H1 (cell line): ENCODE measurements at regions not wholly inside any gene's neighbourhood (a gene's known extent, or its start where the extent isn't known, plus 50 kb on each side); places are given as distances from the start of the nearest gene placed in this dataset.

Experiments used
- CTCF ChIA-PET: fragments of 300-600 bp; sonication (Branson Sonifier 250); formaldehyde crosslinking; loops from one replicate; lab custom pipeline; 2021; ENCODE audit not compliant: partially characterized antibody; lab: Charles Lee
- POLR2A ChIA-PET: fragments of 300-600 bp; sonication (Branson Sonifier 250); formaldehyde crosslinking; loops from one replicate; lab custom pipeline; 2021; ENCODE audit warnings: inconsistent platforms; ENCODE audit not compliant: partially characterized antibody; lab: Charles Lee
- DNase-seq, 2 experiments: peaks; one replicate each; pipeline versions ENCODE4 v3.0.0 to v3.0.0-alpha.2; 2010 to 2022; ENCODE audit warnings: low spot score in 2 of 2, low read depth in 1 of 2, mixed read lengths in 1 of 2
- FAIRE-seq: peaks from 2 replicates; lab custom pipeline; 2011; peaks lifted over from hg19 to GRCh38; lab: Jason Lieb, UNC
- H2AFZ ChIP-seq: 2 replicates; pipeline ENCODE4 v1.8.1; 2012; ENCODE audit warnings: low read length, inconsistent platforms
- H2AK5ac ChIP-seq: 2 replicates; pipeline ENCODE4 v1.6.1; 2013; ENCODE audit warnings: low read depth, low read length
- H2BK120ac ChIP-seq: replicated peaks from 2 replicates; pipeline ENCODE3; 2013; ENCODE audit warnings: low read depth, low read length, inconsistent platforms
- H2BK12ac ChIP-seq: 2 replicates; pipeline ENCODE4 v1.6.1; 2013; ENCODE audit warnings: low read depth, low read length
- H2BK15ac ChIP-seq: 2 replicates; pipeline ENCODE4 v1.6.1; 2013; ENCODE audit warnings: low read length
- H2BK20ac ChIP-seq: 2 replicates; pipeline ENCODE4 v1.6.1; 2013; ENCODE audit warnings: low read length
- H2BK5ac ChIP-seq: 2 replicates; pipeline ENCODE4 v1.6.1; 2013; ENCODE audit warnings: low read depth, low read length
- H3K14ac ChIP-seq: 2 replicates; pipeline ENCODE4 v1.6.1; 2013; ENCODE audit warnings: inconsistent platforms; ENCODE audit not compliant: insufficient read length
- H3K18ac ChIP-seq: 2 replicates; pipeline ENCODE4 v1.6.1; 2013; ENCODE audit warnings: low read length; ENCODE audit errors: extremely low read depth
- H3K23ac ChIP-seq: 2 replicates; pipeline ENCODE4 v1.6.1; 2013; ENCODE audit warnings: inconsistent platforms; ENCODE audit not compliant: insufficient read length
- H3K23me2 ChIP-seq: 2 replicates; pipeline ENCODE4 v1.6.1; 2013; ENCODE audit warnings: low read depth, low read length
- H3K27ac ChIP-seq: 2 replicates; pipeline ENCODE4 v1.6.1; 2011; ENCODE audit warnings: low read depth, low read length, inconsistent platforms
- H3K27me3 ChIP-seq, 4 experiments: replicated peaks in 1 of 4; 1 replicate in 1 of 4; 2 replicates in 3 of 4; pipeline versions ENCODE4 v1.6.1 to v1.8.1; 2011 to 2013; ENCODE audit warnings: low read length in 3 of 4, mild to moderate bottlenecking in 3 of 4, inconsistent platforms in 2 of 4, mixed read lengths in 2 of 4, moderate library complexity in 1 of 4; ENCODE audit not compliant: control insufficient read depth in 3 of 4, insufficient read depth in 3 of 4; ENCODE audit errors: extremely low read depth in 1 of 4
- H3K36me3 ChIP-seq, 4 experiments: 2 replicates each; pipeline versions ENCODE4 v1.6.1 to v1.8.1; 2011 to 2013; ENCODE audit warnings: mild to moderate bottlenecking in 4 of 4, low read length in 3 of 4, moderate library complexity in 2 of 4, control low read depth in 1 of 4, inconsistent platforms in 1 of 4; ENCODE audit not compliant: insufficient read depth in 4 of 4, control insufficient read depth in 2 of 4
- H3K4ac ChIP-seq: replicated peaks from 2 replicates; pipeline ENCODE3; 2013; ENCODE audit warnings: low read length, low read depth, mixed read lengths, inconsistent platforms; ENCODE audit not compliant: insufficient read length
- H3K4me1 ChIP-seq, 4 experiments: replicated peaks in 1 of 4; 1 replicate in 1 of 4; 2 replicates in 3 of 4; pipeline versions ENCODE4 v1.6.1 to v1.8.1; 2011 to 2013; ENCODE audit warnings: low read length in 3 of 4, inconsistent platforms in 2 of 4, mixed read lengths in 1 of 4; ENCODE audit not compliant: insufficient read depth in 4 of 4, control insufficient read depth in 3 of 4
- H3K4me2 ChIP-seq, 2 experiments: 2 replicates each; pipeline versions ENCODE4 v1.6.1 to v1.8.1; 2011 to 2013; ENCODE audit warnings: low read depth in 2 of 2, low read length in 2 of 2, control low read depth in 1 of 2, inconsistent platforms in 1 of 2, mild to moderate bottlenecking in 1 of 2; ENCODE audit not compliant: insufficient read depth in 1 of 2
- H3K4me3 ChIP-seq, 4 experiments: fragments of 200-600, 300-600 bp in 1 of 4; sonication (generic), shearing (Covaris generic), sonication (Bioruptor Twin) in 1 of 4; 2 replicates each; pipeline versions ENCODE4 v1.5.1 to v1.8.1; 2011 to 2016; ENCODE audit warnings: low read length in 4 of 4, low read depth in 3 of 4, control low read depth in 2 of 4, inconsistent platforms in 2 of 4, mild to moderate bottlenecking in 2 of 4, mixed read lengths in 1 of 4, moderate library complexity in 1 of 4; ENCODE audit not compliant: insufficient read depth in 2 of 4; ENCODE audit errors: extremely low read depth in 1 of 4
- H3K56ac ChIP-seq: replicated peaks from 2 replicates; pipeline ENCODE3; 2013; ENCODE audit warnings: low read depth, mild to moderate bottlenecking, mixed read lengths, low read length, inconsistent platforms; ENCODE audit not compliant: insufficient read length
- H3K79me1 ChIP-seq: 2 replicates; pipeline ENCODE4 v1.6.1; 2013; ENCODE audit warnings: low read depth, low read length, control low read depth
- H3K79me2 ChIP-seq, 2 experiments: 2 replicates each; pipeline versions ENCODE4 v1.6.1 to v1.8.1; 2012 to 2013; ENCODE audit warnings: low read length in 2 of 2, mild to moderate bottlenecking in 2 of 2, inconsistent platforms in 1 of 2; ENCODE audit not compliant: insufficient read depth in 2 of 2, control insufficient read depth in 1 of 2
- H3K9ac ChIP-seq, 4 experiments: replicated peaks in 1 of 4; 1 replicate in 1 of 4; 2 replicates in 3 of 4; pipeline versions ENCODE4 v1.6.1 to v1.8.1; 2011 to 2013; ENCODE audit warnings: low read depth in 3 of 4, low read length in 3 of 4, control low read depth in 2 of 4, mild to moderate bottlenecking in 2 of 4, moderate library complexity in 2 of 4, inconsistent platforms in 1 of 4; ENCODE audit errors: extremely low read depth in 1 of 4
- H3K9me3 ChIP-seq, 2 experiments: 2 replicates each; pipeline versions ENCODE4 v1.6.1 to v1.8.1; 2012 to 2013; ENCODE audit warnings: mild to moderate bottlenecking in 2 of 2, moderate library complexity in 2 of 2, control low read depth in 1 of 2, inconsistent platforms in 1 of 2, low read depth in 1 of 2, low read length in 1 of 2, mixed read lengths in 1 of 2; ENCODE audit not compliant: insufficient read depth in 2 of 2
- H4K20me1 ChIP-seq, 2 experiments: replicated peaks in 1 of 2; 2 replicates each; pipeline versions ENCODE3 to v1.8.1; 2011 to 2013; ENCODE audit warnings: inconsistent platforms in 2 of 2, low read length in 2 of 2, mild to moderate bottlenecking in 1 of 2; ENCODE audit not compliant: insufficient read depth in 2 of 2, control insufficient read depth in 1 of 2
- H4K5ac ChIP-seq: 2 replicates; pipeline ENCODE4 v1.6.1; 2013; ENCODE audit warnings: low read length, low read depth, mixed read lengths, inconsistent platforms; ENCODE audit not compliant: insufficient read length
- H4K8ac ChIP-seq: 2 replicates; pipeline ENCODE4 v1.8.0; 2013; ENCODE audit warnings: mild to moderate bottlenecking, moderate library complexity, low read length, inconsistent platforms; ENCODE audit not compliant: insufficient read depth; ENCODE audit errors: extremely low read depth
- H4K91ac ChIP-seq: replicated peaks from 2 replicates; pipeline ENCODE3; 2013; ENCODE audit warnings: low read length, mixed read lengths, inconsistent platforms; ENCODE audit not compliant: insufficient read length
- BCL11A ChIP-seq, 2 experiments: IDR thresholded peaks; one replicate each; pipeline ENCODE4 v1.6.1; 2011; ENCODE audit warnings: low read depth in 2 of 2, low read length in 2 of 2, mild to moderate bottlenecking in 2 of 2
- CHD1 ChIP-seq: IDR thresholded peaks from 2 replicates; pipeline ENCODE4 v1.6.1; 2012; ENCODE audit warnings: low read depth, low read length, improper control_type of control experiment
- EGR1 ChIP-seq: IDR thresholded peaks from 2 replicates; pipeline ENCODE4 v1.6.1; 2011; ENCODE audit warnings: low read depth, low read length, borderline replicate concordance
- EZH2 ChIP-seq: fragments of 200-600 bp; sonication (generic); IDR thresholded peaks from 2 replicates; pipeline ENCODE4 v1.7.1; 2012; ENCODE audit warnings: low read depth, mild to moderate bottlenecking, moderate library complexity, low read length, inconsistent platforms; ENCODE audit not compliant: severe bottlenecking
- GTF2F1 ChIP-seq: IDR thresholded peaks from 2 replicates; pipeline ENCODE4 v1.6.1; 2012; ENCODE audit warnings: low read depth, low read length, improper control_type of control experiment, borderline replicate concordance
- JUN ChIP-seq: IDR thresholded peaks from 2 replicates; pipeline ENCODE4 v1.6.1; 2011; ENCODE audit warnings: low read depth, mild to moderate bottlenecking, improper control_type of control experiment, low read length
- NANOG ChIP-seq: IDR thresholded peaks from 2 replicates; pipeline ENCODE4 v1.6.1; 2011; ENCODE audit warnings: low read length, low read depth, mild to moderate bottlenecking, inconsistent platforms; ENCODE audit not compliant: insufficient read depth, poor library complexity, severe bottlenecking
- POU5F1 ChIP-seq: IDR thresholded peaks from 2 replicates; pipeline ENCODE4 v1.6.1; 2011; ENCODE audit warnings: low read depth, mild to moderate bottlenecking, low read length, moderate library complexity
- TCF12 ChIP-seq: IDR thresholded peaks from 2 replicates; pipeline ENCODE4 v1.6.1; 2011; ENCODE audit warnings: low read depth, mild to moderate bottlenecking, low read length
- WGBS, 2 experiments: shearing (Covaris generic) in 1 of 2; methylation state at CpG; one replicate each; pipeline versions ENCODE4 v1.1.6 to v1.1.7; 2013 to 2015; ENCODE audit warnings: low lambda C conversion rate in 2 of 2, mixed read lengths in 2 of 2, inconsistent platforms in 1 of 2, low coverage in 1 of 2, missing lambda C conversion rate in 1 of 2; ENCODE audit not compliant: insufficient replicate concordance in 2 of 2, insufficient coverage in 1 of 2, insufficient read length in 1 of 2; ENCODE audit errors: extremely low coverage in 1 of 2, missing lambda C conversion rate in 1 of 2; 5-methylcytosine and 5-hydroxymethylcytosine counted together
- TF ChIP-seq, protein P1 (sequence below): IDR thresholded peaks from 2 replicates; pipeline ENCODE4 v1.6.1; 2012; ENCODE audit warnings: inconsistent platforms

DNA sequence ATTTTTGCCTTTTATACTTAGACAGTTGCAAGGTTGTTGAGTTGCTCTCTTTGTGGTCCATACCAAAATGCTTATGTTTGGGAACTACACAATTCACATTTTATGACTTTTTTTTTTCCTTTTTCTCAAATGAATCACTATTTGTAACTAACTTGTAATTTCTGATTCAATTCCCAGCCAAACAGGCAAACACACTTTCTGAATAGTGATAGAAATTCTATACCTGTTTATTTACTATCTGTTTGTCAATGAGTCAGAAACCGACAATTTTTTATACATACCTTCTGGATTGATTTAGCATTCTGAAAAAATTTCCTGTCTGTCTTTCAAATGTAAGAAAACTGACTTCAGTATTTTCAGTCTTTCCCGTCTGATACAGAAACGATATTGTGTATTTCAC, 69.1 kb downstream of the MBL2 start:
- Histone ChIP-seq H3K27me3 (no peaks in the 10 kb centered on the region), H4K20me1 (no peaks in the 10 kb centered on the region), H2AK5ac (no peak overlapping the region)
- no peak for DNase-seq
- TF ChIP-seq CHD1 (no peak), EZH2 (no peak), JUN (no peak), BCL11A (IDR thresholded peaks at IDR 0.05; ENCODE audit: low read depth in 2 of 2, low read length in 2 of 2) (no peak), NANOG (no peak), TCF12 (no peak), EGR1 (no peak), POU5F1 (no peak), GTF2F1 (no peak)
- TF ChIP-seq, protein P1, sequence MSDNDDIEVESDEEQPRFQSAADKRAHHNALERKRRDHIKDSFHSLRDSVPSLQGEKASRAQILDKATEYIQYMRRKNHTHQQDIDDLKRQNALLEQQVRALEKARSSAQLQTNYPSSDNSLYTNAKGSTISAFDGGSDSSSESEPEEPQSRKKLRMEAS, result no peak
- TF ChIP-seq, all 59 proteins: peak for 0
- no peak overlapping the region for H2BK15ac ChIP-seq
- H2AFZ ChIP-seq, result peak overlapping the region; percentile 73
- H3K4me2 ChIP-seq, result no peak overlapping the region
- no peaks in the 10 kb centered on the region for H3K36me3 ChIP-seq
- H3K23me2 ChIP-seq, result no peaks in the 10 kb centered on the region
- H3K79me2 ChIP-seq, result no peaks in the 10 kb centered on the region
- no peak overlapping the region for H2BK12ac ChIP-seq
- no peak overlapping the region for H4K91ac ChIP-seq
- H4K5ac ChIP-seq, result no peak overlapping the region
- no peaks in the 10 kb centered on the region for H3K9me3 ChIP-seq
- no peak overlapping the region for H3K56ac ChIP-seq
- no peak for FAIRE-seq
- H3K4me3 ChIP-seq, result no peak overlapping the region
- no peak overlapping the region for H2BK5ac ChIP-seq
- H3K27ac ChIP-seq, result no peak overlapping the region
- H2BK20ac ChIP-seq, result no peak overlapping the region
- POLR2A ChIA-PET, result no interaction called here
- H3K14ac ChIP-seq, result no peak overlapping the region
- WGBS, 2 experiments, result 82% methylated on average over 3 of the region's 3 CpGs; no CpG with 5 or more reads in 1 of the 2 experiments
- H2BK120ac ChIP-seq, result no peak overlapping the region
- no peaks in the 10 kb centered on the region for H3K4me1 ChIP-seq
- H3K18ac ChIP-seq, result no peak overlapping the region
- H3K79me1 ChIP-seq, result no peaks in the 10 kb centered on the region
- H3K4ac ChIP-seq, result no peak overlapping the region
- no peak overlapping the region for H3K23ac ChIP-seq
- no peak overlapping the region for H3K9ac ChIP-seq
- CTCF ChIA-PET, result no interaction called here
- no peak overlapping the region for H4K8ac ChIP-seq
